GM12873 (cell line): ENCODE measurements at regions not wholly inside any gene's neighbourhood (a gene's known extent, or its start where the extent isn't known, plus 50 kb on each side); places are given as distances from the start of the nearest gene placed in this dataset.

Experiments used
- CTCF ChIP-seq: IDR thresholded peaks from 2 replicates; pipeline ENCODE4 v1.5.1; 2012; ENCODE audit warnings: low read depth, mild to moderate bottlenecking, moderate library complexity, low read length, control low read depth; ENCODE audit not compliant: insufficient read depth; ENCODE audit errors: missing control alignments

- no peak for TF ChIP-seq CTCF
These were observed 214.7 kb upstream of the SLC16A7 start for GRCh38 chr12:59381106-59381505.

GRCh38 chr12:59375633-59376032 is 220.2 kb upstream of the SLC16A7 start:
- no peak for TF ChIP-seq CTCF

GRCh38 chr12:59374783-59375182 is 221.0 kb upstream of the SLC16A7 start:
- no peak for TF ChIP-seq CTCF

GRCh38 chr12:59372956-59373355 is 222.9 kb upstream of the SLC16A7 start:
- TF ChIP-seq CTCF: peak; percentile 36

GRCh38 chr12:59370933-59371332 is 224.9 kb upstream of the SLC16A7 start:
- no peak for TF ChIP-seq CTCF

GRCh38 chr12:59365133-59365532 is 230.7 kb upstream of the SLC16A7 start:
- no peak for TF ChIP-seq CTCF

GRCh38 chr12:59357811-59358210 is 238.0 kb upstream of the SLC16A7 start:
- TF ChIP-seq CTCF: no peak
